Activated T-cell treated with anti-CD3 and anti-CD28 coated beads, Interleukin-2, amount 50 U/mL, for 4 hours (primary cell): ENCODE measurements at regions not wholly inside any gene's neighbourhood (a gene's known extent, or its start where the extent isn't known, plus 50 kb on each side); places are given as distances from the start of the nearest gene placed in this dataset.

Experiments used
- ATAC-seq, 2 donors: fragments of 200-7000 bp; cut with Tn5 transposase; one replicate each; pipeline ENCODE4 v1.10.0; 2021
- DNase-seq: peaks from one replicate; pipeline ENCODE4 v3.0.0-alpha.2; 2020
- H3K27me3 Mint-ChIP-seq: one replicate; pipeline ENCODE4 v1.8.0; 2021; ENCODE audit warnings: low read depth, mixed read lengths
- H3K36me3 Mint-ChIP-seq: one replicate; pipeline ENCODE4 v1.8.0; 2022; ENCODE audit warnings: mixed read lengths; ENCODE audit not compliant: insufficient read depth
- H3K4me1 Mint-ChIP-seq: one replicate; pipeline ENCODE4 v1.8.0; 2021; ENCODE audit warnings: low read depth, mixed read lengths
- H3K4me3 Mint-ChIP-seq: one replicate; pipeline ENCODE4 v1.8.0; 2021; ENCODE audit warnings: mild to moderate bottlenecking, moderate library complexity, mixed read lengths
- H3K9me3 Mint-ChIP-seq: one replicate; pipeline ENCODE4 v1.8.0; 2021; ENCODE audit warnings: mixed read lengths

DNA sequence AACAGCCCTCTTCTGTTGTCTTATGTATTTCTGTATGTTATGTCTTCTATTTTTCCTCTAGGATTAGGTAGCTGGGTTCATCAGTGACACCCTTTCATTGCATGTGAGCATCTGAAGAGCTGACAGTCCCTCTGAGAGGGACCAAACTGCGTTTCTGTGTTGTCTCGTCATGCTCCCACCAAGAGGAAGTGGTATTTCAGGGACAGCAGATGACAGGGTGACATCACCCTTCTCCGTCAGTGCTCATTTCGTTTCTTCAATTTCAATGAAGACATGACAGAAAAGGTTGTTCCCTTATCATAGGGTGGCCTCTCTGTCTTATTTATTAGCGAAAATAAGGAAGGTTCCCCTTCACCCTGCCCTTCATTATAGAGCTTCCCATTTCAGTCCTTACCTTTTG is 225.9 kb upstream of the NR4A3 start:
- Mint-ChIP-seq H3K27me3 (peaks cover 16% of the 10 kb centered on the region), H3K4me1 (peaks cover 4% of the 10 kb centered on the region), H3K9me3 (no peaks in the 10 kb centered on the region), H3K4me3 (no peak overlapping the region), H3K36me3 (no peaks in the 10 kb centered on the region)
- DNase-seq (no peak), ATAC-seq (no peak)

- no peaks in the 10 kb centered on the region for H3K36me3 Mint-ChIP-seq
- H3K4me3 Mint-ChIP-seq: no peak overlapping the region
- no peaks in the 10 kb centered on the region for H3K9me3 Mint-ChIP-seq
- peaks cover 8% of the 10 kb centered on the region for H3K27me3 Mint-ChIP-seq
- ATAC-seq (no peak), DNase-seq (no peak)
- no peaks in the 10 kb centered on the region for H3K4me1 Mint-ChIP-seq
These were observed 220.0 kb upstream of the NR4A3 start for GRCh38 chr9:99601571-99602111.

GRCh38 chr9:99602854-99603253 is 218.8 kb upstream of the NR4A3 start:
- no peak for DNase-seq
- H3K4me1 Mint-ChIP-seq: no peaks in the 10 kb centered on the region
- no peak for ATAC-seq
- peaks cover 4% of the 10 kb centered on the region for H3K27me3 Mint-ChIP-seq
- H3K36me3 Mint-ChIP-seq: no peaks in the 10 kb centered on the region
- H3K9me3 Mint-ChIP-seq: no peaks in the 10 kb centered on the region
- no peak overlapping the region for H3K4me3 Mint-ChIP-seq

- peaks cover 13% of the 10 kb centered on the region for H3K27me3 Mint-ChIP-seq
- no peak for DNase-seq
- H3K9me3 Mint-ChIP-seq: no peaks in the 10 kb centered on the region
- ATAC-seq: no peak
- no peaks in the 10 kb centered on the region for H3K4me1 Mint-ChIP-seq
- no peaks in the 10 kb centered on the region for H3K36me3 Mint-ChIP-seq
- H3K4me3 Mint-ChIP-seq: no peak overlapping the region
These were observed 216.5 kb upstream of the NR4A3 start for GRCh38 chr9:99605016-99605743.

DNA sequence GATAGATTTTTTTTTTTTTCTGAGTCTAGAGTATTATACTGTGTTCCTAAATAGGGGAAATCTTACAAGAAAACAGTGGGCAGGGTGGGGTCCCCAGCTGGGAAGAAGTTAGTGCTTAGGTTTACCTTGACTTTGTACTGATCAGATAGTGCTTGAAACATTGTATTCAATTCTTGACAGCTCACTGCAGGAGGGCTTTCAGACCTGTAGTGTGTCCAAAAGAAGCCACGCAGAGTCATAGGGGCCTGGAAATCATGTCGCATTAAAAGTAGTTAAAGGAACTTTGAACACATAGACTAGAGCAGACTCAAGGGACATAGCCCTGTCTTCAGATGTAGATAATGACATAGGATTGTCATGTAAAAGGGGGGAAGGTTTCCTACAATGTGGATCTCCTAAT is 215.4 kb upstream of the NR4A3 start:
- no peak overlapping the region for H3K4me3 Mint-ChIP-seq

GRCh38 chr9:99606957-99607356 is 214.7 kb upstream of the NR4A3 start:
- peaks cover 21% of the 10 kb centered on the region for H3K27me3 Mint-ChIP-seq
- no peaks in the 10 kb centered on the region for H3K9me3 Mint-ChIP-seq
- H3K4me1 Mint-ChIP-seq: no peaks in the 10 kb centered on the region
- no peak for ATAC-seq
- DNase-seq: no peak
- H3K36me3 Mint-ChIP-seq: no peaks in the 10 kb centered on the region
- no peak overlapping the region for H3K4me3 Mint-ChIP-seq

More for the DNA sequence above, 215.4 kb upstream of the NR4A3 start:
- peaks cover 21% of the 10 kb centered on the region for H3K27me3 Mint-ChIP-seq
- H3K9me3 Mint-ChIP-seq: no peaks in the 10 kb centered on the region
- H3K4me1 Mint-ChIP-seq: no peaks in the 10 kb centered on the region
- DNase-seq: no peak
- ATAC-seq: no peak
- H3K36me3 Mint-ChIP-seq: no peaks in the 10 kb centered on the region

DNA sequence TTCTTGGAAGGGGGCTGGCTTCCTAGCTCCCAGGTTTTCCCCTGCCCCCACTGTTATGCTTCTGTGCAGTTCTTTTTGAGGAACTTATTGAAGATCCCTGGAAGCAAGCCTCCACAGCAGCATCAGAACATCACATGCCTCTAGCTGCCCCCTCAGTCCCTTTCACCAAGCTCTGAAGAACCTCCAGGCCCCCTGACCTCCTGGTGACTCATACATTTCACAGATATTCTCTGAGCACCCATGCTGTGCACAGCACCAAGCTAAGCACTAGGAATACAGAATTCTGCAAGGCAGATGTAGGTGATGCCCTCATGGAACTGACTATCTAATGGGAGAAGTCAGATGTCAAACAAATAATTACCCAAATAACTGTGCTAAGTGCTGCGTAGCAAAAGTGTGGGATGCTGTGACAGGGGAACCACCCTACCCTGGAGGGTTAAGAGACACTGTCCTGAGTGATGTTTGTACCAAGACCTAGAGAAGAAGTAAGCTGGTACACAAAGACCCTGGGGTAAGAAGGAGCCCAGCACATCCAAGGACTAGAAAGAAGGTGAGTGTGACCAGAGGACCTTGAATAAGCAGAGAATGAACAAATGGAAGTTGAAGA is 213.7 kb upstream of the NR4A3 start:
- H3K9me3 Mint-ChIP-seq: no peaks in the 10 kb centered on the region
- no peak for ATAC-seq

DNA sequence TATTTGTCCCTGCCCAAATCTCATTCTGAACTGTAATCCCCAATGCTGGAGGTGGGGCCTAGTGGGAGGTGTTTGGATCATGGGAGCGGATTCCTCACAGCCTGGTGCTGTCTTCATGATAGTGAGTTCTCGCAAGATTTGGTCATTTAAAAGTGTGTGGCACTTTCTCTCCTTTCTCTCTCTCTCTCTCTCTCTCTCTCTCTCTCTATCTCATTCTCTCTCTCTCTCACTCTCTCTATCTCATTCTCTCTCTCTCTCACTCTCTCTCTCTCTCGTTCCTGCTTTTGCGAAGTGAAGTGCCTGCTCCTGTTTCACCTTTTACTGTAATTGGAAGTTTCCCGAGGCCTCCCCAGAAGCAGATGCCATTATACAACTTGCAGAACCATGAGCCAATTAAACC is 207.3 kb upstream of the NR4A3 start:
- Mint-ChIP-seq H3K4me3 (no peak overlapping the region), H3K27me3 (peaks cover 12% of the 10 kb centered on the region), H3K4me1 (no peaks in the 10 kb centered on the region), H3K9me3 (no peaks in the 10 kb centered on the region), H3K36me3 (no peaks in the 10 kb centered on the region)
- DNase-seq: no peak
- no peak for ATAC-seq

More for the DNA sequence above, 213.7 kb upstream of the NR4A3 start:
- H3K36me3 Mint-ChIP-seq: no peaks in the 10 kb centered on the region
- no peak overlapping the region for H3K4me3 Mint-ChIP-seq
- no peaks in the 10 kb centered on the region for H3K4me1 Mint-ChIP-seq
- no peak for DNase-seq
- H3K27me3 Mint-ChIP-seq: peaks cover 21% of the 10 kb centered on the region

DNA sequence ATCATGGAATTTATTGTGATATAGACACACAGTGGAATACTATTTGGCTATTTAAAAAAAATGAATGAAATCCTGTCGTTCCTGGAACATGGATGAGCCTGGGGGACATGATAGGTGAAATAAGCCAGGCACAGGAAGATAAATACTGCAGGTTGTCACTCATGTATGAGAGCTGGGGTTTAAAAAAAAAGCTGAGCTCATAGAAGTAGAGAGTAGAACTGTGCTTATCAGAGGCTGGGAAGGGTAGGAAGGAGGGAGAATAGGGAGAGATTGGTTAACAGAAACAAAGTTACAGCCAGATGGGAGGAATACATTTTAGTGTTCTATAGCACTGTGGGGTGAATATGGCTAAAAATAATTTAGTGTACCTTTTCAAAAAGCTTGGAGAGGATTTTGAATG is 200.6 kb upstream of the NR4A3 start:
- DNase-seq (no peak), ATAC-seq (no peak)
- Mint-ChIP-seq H3K4me1 (no peaks in the 10 kb centered on the region), H3K36me3 (no peaks in the 10 kb centered on the region), H3K27me3 (peaks cover 4% of the 10 kb centered on the region), H3K4me3 (no peak overlapping the region), H3K9me3 (no peaks in the 10 kb centered on the region)

GRCh38 chr9:99622679-99623078 is 199.0 kb upstream of the NR4A3 start:
- no peaks in the 10 kb centered on the region for H3K4me1 Mint-ChIP-seq
- no peak for ATAC-seq
- no peaks in the 10 kb centered on the region for H3K9me3 Mint-ChIP-seq
- peaks cover 8% of the 10 kb centered on the region for H3K27me3 Mint-ChIP-seq
- no peaks in the 10 kb centered on the region for H3K36me3 Mint-ChIP-seq
- no peak for DNase-seq
- H3K4me3 Mint-ChIP-seq: no peak overlapping the region

DNA sequence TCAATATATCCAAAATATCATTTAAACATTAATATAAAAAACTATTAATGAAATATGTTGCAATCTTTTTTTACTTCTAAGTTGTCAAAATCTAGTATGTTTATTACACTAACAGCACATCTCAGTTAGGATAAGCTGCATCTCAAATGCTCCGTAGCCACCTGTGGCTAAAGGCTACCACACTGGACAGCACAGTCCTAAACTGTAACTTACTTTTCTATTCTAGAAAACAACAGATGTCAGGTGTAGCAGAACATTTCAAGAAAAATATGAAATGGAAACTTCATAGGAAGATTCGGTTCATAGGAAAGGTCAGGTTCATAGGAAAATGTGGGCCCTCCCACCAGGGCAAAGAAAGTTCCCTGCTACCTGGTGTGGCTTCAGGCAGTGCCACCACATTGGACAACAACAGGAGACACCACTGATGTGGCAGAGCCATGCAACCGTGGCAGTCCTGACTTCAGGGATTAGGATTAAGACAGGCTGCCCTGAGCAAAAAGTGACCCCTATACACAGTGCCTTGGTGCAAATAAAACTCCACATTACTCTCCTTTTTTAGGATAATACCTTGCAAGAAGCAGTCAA is 197.8 kb upstream of the NR4A3 start:
- Mint-ChIP-seq H3K27me3 (peaks cover 8% of the 10 kb centered on the region), H3K9me3 (no peaks in the 10 kb centered on the region), H3K36me3 (no peaks in the 10 kb centered on the region), H3K4me3 (no peak overlapping the region), H3K4me1 (no peaks in the 10 kb centered on the region)
- ATAC-seq (no peak), DNase-seq (no peak)

DNA sequence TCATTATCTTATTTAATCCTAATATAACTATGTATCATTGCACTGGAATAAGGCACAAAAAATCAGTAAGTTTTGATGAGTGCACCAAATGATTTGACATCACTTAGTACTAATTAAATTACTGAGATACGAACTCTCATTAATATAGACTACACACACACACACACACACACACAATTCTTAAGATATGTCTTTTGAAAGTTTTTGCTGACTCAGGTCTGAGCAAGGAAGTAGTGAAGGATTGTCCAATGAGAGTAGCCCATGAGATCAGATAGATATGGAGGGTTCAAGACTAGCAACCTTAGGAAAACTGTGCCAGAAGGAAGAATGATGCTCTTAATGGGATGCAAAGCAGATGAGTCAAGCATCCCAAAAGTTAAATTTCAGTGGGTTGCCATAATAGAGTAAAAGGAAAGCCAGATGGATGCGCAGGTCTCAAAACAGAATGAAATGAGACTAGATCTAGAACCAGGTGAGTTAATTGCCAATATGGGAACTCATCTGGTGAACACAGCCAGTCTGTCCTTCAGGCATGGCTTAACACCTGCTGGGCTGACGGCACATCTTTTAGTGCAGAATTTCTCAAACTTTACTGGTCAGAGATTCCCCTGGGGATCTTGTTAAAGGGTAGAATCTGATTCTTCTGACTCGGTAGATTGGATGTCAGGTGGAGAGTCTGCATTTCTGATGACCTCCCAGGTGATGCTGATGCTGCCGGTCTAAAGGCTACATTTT is 197.0 kb upstream of the NR4A3 start:
- no peaks in the 10 kb centered on the region for H3K9me3 Mint-ChIP-seq
- DNase-seq: no peak
- H3K27me3 Mint-ChIP-seq: peaks cover 5% of the 10 kb centered on the region
- no peak overlapping the region for H3K4me3 Mint-ChIP-seq
- H3K4me1 Mint-ChIP-seq: no peaks in the 10 kb centered on the region
- no peak for ATAC-seq
- no peaks in the 10 kb centered on the region for H3K36me3 Mint-ChIP-seq

GRCh38 chr9:99626426-99626825 is 195.3 kb upstream of the NR4A3 start:
- ATAC-seq (no peak), DNase-seq (no peak)
- Mint-ChIP-seq H3K4me1 (no peaks in the 10 kb centered on the region), H3K9me3 (no peaks in the 10 kb centered on the region), H3K27me3 (peaks cover 4% of the 10 kb centered on the region), H3K36me3 (no peaks in the 10 kb centered on the region), H3K4me3 (no peak overlapping the region)

GRCh38 chr9:99628285-99628684 is 193.4 kb upstream of the NR4A3 start:
- DNase-seq (no peak), ATAC-seq (no peak)
- Mint-ChIP-seq H3K4me3 (no peak overlapping the region), H3K9me3 (no peaks in the 10 kb centered on the region), H3K36me3 (no peaks in the 10 kb centered on the region), H3K27me3 (peaks cover 4% of the 10 kb centered on the region), H3K4me1 (no peaks in the 10 kb centered on the region)
